H1 (cell line): ENCODE measurements at regions not wholly inside any gene's neighbourhood (a gene's known extent, or its start where the extent isn't known, plus 50 kb on each side); places are given as distances from the start of the nearest gene placed in this dataset.

Experiments
- CTCF ChIA-PET: fragments of 300-600 bp; sonication (Branson Sonifier 250); formaldehyde crosslinking; loops from one replicate; lab custom pipeline; 2021; ENCODE audit not compliant: partially characterized antibody; lab: Charles Lee
- POLR2A ChIA-PET: fragments of 300-600 bp; sonication (Branson Sonifier 250); formaldehyde crosslinking; loops from one replicate; lab custom pipeline; 2021; ENCODE audit warnings: inconsistent platforms; ENCODE audit not compliant: partially characterized antibody; lab: Charles Lee
- DNase-seq, 2 experiments: peaks; one replicate each; pipeline versions ENCODE4 v3.0.0 to v3.0.0-alpha.2; 2010 to 2022; ENCODE audit warnings: low spot score in 2 of 2, low read depth in 1 of 2, mixed read lengths in 1 of 2
- FAIRE-seq: peaks from 2 replicates; lab custom pipeline; 2011; peaks lifted over from hg19 to GRCh38; lab: Jason Lieb, UNC
- H2AFZ ChIP-seq: 2 replicates; pipeline ENCODE4 v1.8.1; 2012; ENCODE audit warnings: low read length, inconsistent platforms
- H2AK5ac ChIP-seq: 2 replicates; pipeline ENCODE4 v1.6.1; 2013; ENCODE audit warnings: low read depth, low read length
- H2BK120ac ChIP-seq: replicated peaks from 2 replicates; pipeline ENCODE3; 2013; ENCODE audit warnings: low read depth, low read length, inconsistent platforms
- H2BK12ac ChIP-seq: 2 replicates; pipeline ENCODE4 v1.6.1; 2013; ENCODE audit warnings: low read depth, low read length
- H2BK15ac ChIP-seq: 2 replicates; pipeline ENCODE4 v1.6.1; 2013; ENCODE audit warnings: low read length
- H2BK20ac ChIP-seq: 2 replicates; pipeline ENCODE4 v1.6.1; 2013; ENCODE audit warnings: low read length
- H2BK5ac ChIP-seq: 2 replicates; pipeline ENCODE4 v1.6.1; 2013; ENCODE audit warnings: low read depth, low read length
- H3K14ac ChIP-seq: 2 replicates; pipeline ENCODE4 v1.6.1; 2013; ENCODE audit warnings: inconsistent platforms; ENCODE audit not compliant: insufficient read length
- H3K18ac ChIP-seq: 2 replicates; pipeline ENCODE4 v1.6.1; 2013; ENCODE audit warnings: low read length; ENCODE audit errors: extremely low read depth
- H3K23ac ChIP-seq: 2 replicates; pipeline ENCODE4 v1.6.1; 2013; ENCODE audit warnings: inconsistent platforms; ENCODE audit not compliant: insufficient read length
- H3K23me2 ChIP-seq: 2 replicates; pipeline ENCODE4 v1.6.1; 2013; ENCODE audit warnings: low read depth, low read length
- H3K27ac ChIP-seq: 2 replicates; pipeline ENCODE4 v1.6.1; 2011; ENCODE audit warnings: low read depth, low read length, inconsistent platforms
- H3K27me3 ChIP-seq, 4 experiments: replicated peaks in 1 of 4; 1 replicate in 1 of 4; 2 replicates in 3 of 4; pipeline versions ENCODE4 v1.6.1 to v1.8.1; 2011 to 2013; ENCODE audit warnings: low read length in 3 of 4, mild to moderate bottlenecking in 3 of 4, inconsistent platforms in 2 of 4, mixed read lengths in 2 of 4, moderate library complexity in 1 of 4; ENCODE audit not compliant: control insufficient read depth in 3 of 4, insufficient read depth in 3 of 4; ENCODE audit errors: extremely low read depth in 1 of 4
- H3K36me3 ChIP-seq, 4 experiments: 2 replicates each; pipeline versions ENCODE4 v1.6.1 to v1.8.1; 2011 to 2013; ENCODE audit warnings: mild to moderate bottlenecking in 4 of 4, low read length in 3 of 4, moderate library complexity in 2 of 4, control low read depth in 1 of 4, inconsistent platforms in 1 of 4; ENCODE audit not compliant: insufficient read depth in 4 of 4, control insufficient read depth in 2 of 4
- H3K4ac ChIP-seq: replicated peaks from 2 replicates; pipeline ENCODE3; 2013; ENCODE audit warnings: low read length, low read depth, mixed read lengths, inconsistent platforms; ENCODE audit not compliant: insufficient read length
- H3K4me1 ChIP-seq, 4 experiments: replicated peaks in 1 of 4; 1 replicate in 1 of 4; 2 replicates in 3 of 4; pipeline versions ENCODE4 v1.6.1 to v1.8.1; 2011 to 2013; ENCODE audit warnings: low read length in 3 of 4, inconsistent platforms in 2 of 4, mixed read lengths in 1 of 4; ENCODE audit not compliant: insufficient read depth in 4 of 4, control insufficient read depth in 3 of 4
- H3K4me2 ChIP-seq, 2 experiments: 2 replicates each; pipeline versions ENCODE4 v1.6.1 to v1.8.1; 2011 to 2013; ENCODE audit warnings: low read depth in 2 of 2, low read length in 2 of 2, control low read depth in 1 of 2, inconsistent platforms in 1 of 2, mild to moderate bottlenecking in 1 of 2; ENCODE audit not compliant: insufficient read depth in 1 of 2
- H3K4me3 ChIP-seq, 4 experiments: fragments of 200-600, 300-600 bp in 1 of 4; sonication (generic), shearing (Covaris generic), sonication (Bioruptor Twin) in 1 of 4; 2 replicates each; pipeline versions ENCODE4 v1.5.1 to v1.8.1; 2011 to 2016; ENCODE audit warnings: low read length in 4 of 4, low read depth in 3 of 4, control low read depth in 2 of 4, inconsistent platforms in 2 of 4, mild to moderate bottlenecking in 2 of 4, mixed read lengths in 1 of 4, moderate library complexity in 1 of 4; ENCODE audit not compliant: insufficient read depth in 2 of 4; ENCODE audit errors: extremely low read depth in 1 of 4
- H3K56ac ChIP-seq: replicated peaks from 2 replicates; pipeline ENCODE3; 2013; ENCODE audit warnings: low read depth, mild to moderate bottlenecking, mixed read lengths, low read length, inconsistent platforms; ENCODE audit not compliant: insufficient read length
- H3K79me1 ChIP-seq: 2 replicates; pipeline ENCODE4 v1.6.1; 2013; ENCODE audit warnings: low read depth, low read length, control low read depth
- H3K79me2 ChIP-seq, 2 experiments: 2 replicates each; pipeline versions ENCODE4 v1.6.1 to v1.8.1; 2012 to 2013; ENCODE audit warnings: low read length in 2 of 2, mild to moderate bottlenecking in 2 of 2, inconsistent platforms in 1 of 2; ENCODE audit not compliant: insufficient read depth in 2 of 2, control insufficient read depth in 1 of 2
- H3K9ac ChIP-seq, 4 experiments: replicated peaks in 1 of 4; 1 replicate in 1 of 4; 2 replicates in 3 of 4; pipeline versions ENCODE4 v1.6.1 to v1.8.1; 2011 to 2013; ENCODE audit warnings: low read depth in 3 of 4, low read length in 3 of 4, control low read depth in 2 of 4, mild to moderate bottlenecking in 2 of 4, moderate library complexity in 2 of 4, inconsistent platforms in 1 of 4; ENCODE audit errors: extremely low read depth in 1 of 4
- H3K9me3 ChIP-seq, 2 experiments: 2 replicates each; pipeline versions ENCODE4 v1.6.1 to v1.8.1; 2012 to 2013; ENCODE audit warnings: mild to moderate bottlenecking in 2 of 2, moderate library complexity in 2 of 2, control low read depth in 1 of 2, inconsistent platforms in 1 of 2, low read depth in 1 of 2, low read length in 1 of 2, mixed read lengths in 1 of 2; ENCODE audit not compliant: insufficient read depth in 2 of 2
- H4K20me1 ChIP-seq, 2 experiments: replicated peaks in 1 of 2; 2 replicates each; pipeline versions ENCODE3 to v1.8.1; 2011 to 2013; ENCODE audit warnings: inconsistent platforms in 2 of 2, low read length in 2 of 2, mild to moderate bottlenecking in 1 of 2; ENCODE audit not compliant: insufficient read depth in 2 of 2, control insufficient read depth in 1 of 2
- H4K5ac ChIP-seq: 2 replicates; pipeline ENCODE4 v1.6.1; 2013; ENCODE audit warnings: low read length, low read depth, mixed read lengths, inconsistent platforms; ENCODE audit not compliant: insufficient read length
- H4K8ac ChIP-seq: 2 replicates; pipeline ENCODE4 v1.8.0; 2013; ENCODE audit warnings: mild to moderate bottlenecking, moderate library complexity, low read length, inconsistent platforms; ENCODE audit not compliant: insufficient read depth; ENCODE audit errors: extremely low read depth
- H4K91ac ChIP-seq: replicated peaks from 2 replicates; pipeline ENCODE3; 2013; ENCODE audit warnings: low read length, mixed read lengths, inconsistent platforms; ENCODE audit not compliant: insufficient read length
- MAFK ChIP-seq: IDR thresholded peaks from 2 replicates; pipeline ENCODE4 v1.6.1; 2012; ENCODE audit warnings: low read depth, mild to moderate bottlenecking, improper control_type of control experiment, low read length
- WGBS, 2 experiments: shearing (Covaris generic) in 1 of 2; methylation state at CpG; one replicate each; pipeline versions ENCODE4 v1.1.6 to v1.1.7; 2013 to 2015; ENCODE audit warnings: low lambda C conversion rate in 2 of 2, mixed read lengths in 2 of 2, inconsistent platforms in 1 of 2, low coverage in 1 of 2, missing lambda C conversion rate in 1 of 2; ENCODE audit not compliant: insufficient replicate concordance in 2 of 2, insufficient coverage in 1 of 2, insufficient read length in 1 of 2; ENCODE audit errors: extremely low coverage in 1 of 2, missing lambda C conversion rate in 1 of 2; 5-methylcytosine and 5-hydroxymethylcytosine counted together

GRCh38 chr4:179200681-179201080, 1758.4 kb upstream of the AGA start:
- WGBS, 2 experiments: 80% methylated on average over 7 of the region's 7 CpGs; no CpG with 5 or more reads in 1 of the 2 experiments
- Histone ChIP-seq H3K79me1 (no peaks in the 10 kb centered on the region), H2AFZ (no peak overlapping the region), H2BK5ac (no peak overlapping the region), H4K8ac (no peak overlapping the region), H3K18ac (no peak overlapping the region), H4K91ac (no peak overlapping the region), H3K79me2 (no peaks in the 10 kb centered on the region), H3K4me2 (no peak overlapping the region), H2BK15ac (no peak overlapping the region), H2BK12ac (no peak overlapping the region), H3K27me3 (no peaks in the 10 kb centered on the region), H3K4me1 (no peaks in the 10 kb centered on the region; a peak in 1 of 7 replicates), H2BK20ac (no peak overlapping the region), H3K9me3 (no peaks in the 10 kb centered on the region), H3K4me3 (no peak overlapping the region), H4K5ac (no peak overlapping the region), H3K36me3 (no peaks in the 10 kb centered on the region), H3K56ac (no peak overlapping the region), H2BK120ac (no peak overlapping the region), H3K23ac (no peak overlapping the region), H3K4ac (no peak overlapping the region), H3K9ac (no peak overlapping the region), H3K23me2 (no peaks in the 10 kb centered on the region), H3K27ac (no peak overlapping the region), H4K20me1 (no peaks in the 10 kb centered on the region), H2AK5ac (no peak overlapping the region), H3K14ac (no peak overlapping the region)
- CTCF ChIA-PET: no interaction called here
- TF ChIP-seq MAFK: no peak
- DNase-seq: no peak
- POLR2A ChIA-PET: interaction anchor here (0.8 kb wide), 1 partner anchor 10 kb away, joined by 3 read pairs; no protein-coding TSS in a partner anchor
- FAIRE-seq: no peak
